NCI-H345 treated with DMSO at 0.1 percent for 48 hours (cell line): ENCODE measurements at regions not wholly inside any gene's neighbourhood (a gene's known extent, or its start where the extent isn't known, plus 50 kb on each side); places are given as distances from the start of the nearest gene placed in this dataset.
A peak's percentile ranks its signal among the peaks of the same experiment; 100 is the strongest.

ENCODE experiments used
- DNase-seq: peaks from one replicate; lab custom pipeline; 2025; ENCODE audit not compliant: unreplicated experiment; lab: John Stamatoyannopoulos, UW

- DNase-seq, result peak; percentile 50
These were observed 209.4 kb downstream of the FOXA2 start for GRCh38 chr20:22374678-22375590.

GRCh38 chr20:22374066-22374465 is 210.3 kb downstream of the FOXA2 start:
- DNase-seq, result peak; percentile 17

DNA sequence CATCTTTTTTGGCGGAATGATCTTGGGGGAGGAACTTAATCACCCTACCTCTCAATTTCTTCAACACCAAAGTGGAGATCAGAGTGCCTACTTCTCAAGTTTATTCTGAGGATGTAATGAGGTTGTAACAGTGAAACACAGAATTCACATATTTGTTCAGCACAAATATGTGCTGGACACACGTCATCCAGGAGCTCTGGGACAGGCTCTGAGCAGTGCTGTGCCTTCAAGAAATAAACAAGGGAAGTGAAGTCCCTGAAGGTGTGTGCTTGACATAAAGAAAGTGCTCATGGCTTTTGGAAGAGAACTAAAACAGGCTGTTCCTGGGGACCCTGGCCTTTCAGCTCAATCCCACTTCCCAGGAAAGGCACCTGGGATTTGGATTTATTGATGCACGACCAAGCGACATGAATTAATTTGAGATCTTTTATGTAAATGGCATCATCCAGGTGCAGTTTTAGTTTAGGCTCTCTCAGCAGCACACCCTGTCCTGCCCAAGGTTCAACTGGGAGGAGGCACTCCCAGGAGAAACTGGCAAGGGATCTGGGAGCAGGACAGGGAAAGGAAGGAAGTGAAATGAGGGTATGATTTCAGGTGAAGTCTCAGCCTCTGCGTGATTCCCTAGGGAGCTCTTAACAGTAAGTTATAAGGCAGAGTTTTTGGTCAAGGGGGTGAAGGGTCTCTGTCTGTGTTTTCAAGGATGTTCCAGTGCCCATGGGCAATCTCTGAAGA is 211.0 kb downstream of the FOXA2 start:
- peak; percentile 24 for DNase-seq

- DNase-seq, result peak; percentile 67
These were observed 212.5 kb downstream of the FOXA2 start for GRCh38 chr20:22371843-22372242.

GRCh38 chr20:22370137-22370536 is 214.2 kb downstream of the FOXA2 start:
- DNase-seq, result no peak

DNA sequence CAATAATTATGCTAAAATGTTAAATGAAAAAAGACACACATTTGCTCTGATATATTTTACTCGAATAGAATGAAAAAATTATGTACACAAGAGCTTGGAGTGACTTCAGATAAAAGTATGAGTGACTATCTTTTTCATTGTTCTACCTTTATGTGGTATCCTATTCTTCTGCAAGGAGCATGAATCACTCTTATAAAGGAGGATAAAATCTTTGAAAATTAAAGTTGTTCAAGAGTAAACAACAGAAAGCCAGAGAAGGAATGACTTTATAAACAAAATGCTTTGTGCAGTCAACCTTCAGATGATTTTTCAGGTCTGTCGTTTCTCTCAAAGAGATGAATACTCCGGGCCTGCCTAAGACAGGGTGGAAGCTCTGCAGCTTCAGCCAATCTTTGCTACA is 215.3 kb downstream of the FOXA2 start:
- no peak for DNase-seq

- DNase-seq, result no peak
These were observed 216.1 kb downstream of the FOXA2 start for GRCh38 chr20:22368235-22368634.

- no peak for DNase-seq
These were observed 217.7 kb downstream of the FOXA2 start for GRCh38 chr20:22366631-22367030.

DNA sequence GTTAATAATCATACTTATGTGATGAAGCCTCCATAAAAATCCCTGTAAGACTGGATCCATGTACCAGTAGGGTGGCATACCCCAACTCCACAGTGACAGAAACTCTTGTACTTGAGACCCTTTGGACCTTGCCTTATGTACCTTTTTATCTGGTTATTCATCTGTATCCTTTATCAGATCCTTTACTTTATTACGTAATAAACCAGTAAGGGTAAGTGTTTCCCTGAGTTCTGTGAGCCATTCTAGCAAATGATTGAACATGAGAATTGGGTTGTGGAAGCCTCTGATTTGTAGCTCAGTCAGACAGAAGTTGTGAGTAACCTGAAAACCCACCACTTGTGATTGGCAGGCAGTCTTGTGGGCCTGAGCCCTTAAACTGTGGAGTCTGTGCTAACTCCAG is 229.7 kb downstream of the FOXA2 start:
- no peak for DNase-seq

GRCh38 chr20:22353586-22353985 is 230.8 kb downstream of the FOXA2 start:
- no peak for DNase-seq

DNA sequence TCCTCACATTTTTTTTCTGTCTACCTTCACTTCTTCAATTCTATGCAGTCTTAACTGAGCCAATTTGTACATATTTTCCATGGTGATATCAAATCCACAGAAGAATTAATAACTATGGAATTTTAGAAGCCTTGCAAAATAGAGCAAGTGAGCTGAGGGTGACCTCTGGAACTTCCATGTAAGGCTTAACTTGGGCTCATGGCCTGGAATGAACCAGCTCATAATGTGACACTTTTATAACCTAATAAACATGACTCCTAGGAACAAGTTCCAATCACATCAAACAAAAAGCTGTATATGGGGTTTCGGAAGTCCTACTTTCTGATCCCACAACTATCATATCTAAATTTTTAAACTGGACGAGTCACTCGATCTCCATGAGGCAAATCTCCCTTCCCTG is 232.4 kb downstream of the FOXA2 start:
- DNase-seq, result no peak

- DNase-seq, result no peak
These were observed 233.7 kb downstream of the FOXA2 start for GRCh38 chr20:22350624-22351023.

GRCh38 chr20:22348010-22348409 is 236.4 kb downstream of the FOXA2 start:
- DNase-seq, result no peak

DNA sequence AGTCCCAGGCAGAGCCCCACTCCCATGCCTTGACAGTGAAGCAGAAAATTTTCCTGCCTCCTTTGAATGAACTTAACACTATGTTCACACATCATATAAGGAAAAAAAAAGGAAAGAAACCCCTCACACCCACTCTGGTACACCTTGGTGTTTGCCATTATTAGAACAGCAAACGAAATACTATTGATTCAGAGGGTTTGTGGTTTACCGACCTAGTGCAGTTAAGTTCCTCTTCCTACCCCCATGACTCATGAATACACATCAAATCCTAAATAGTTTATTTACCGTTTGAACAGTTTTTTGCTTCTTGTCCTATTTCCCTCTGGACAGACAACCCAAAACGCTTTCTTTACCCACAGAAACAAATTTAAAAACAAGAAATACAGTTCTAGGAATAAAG is 237.7 kb downstream of the FOXA2 start:
- DNase-seq, result no peak

- no peak for DNase-seq
These were observed 240.8 kb downstream of the FOXA2 start for GRCh38 chr20:22343612-22344011.

GRCh38 chr20:22342410-22342809 is 242.0 kb downstream of the FOXA2 start:
- no peak for DNase-seq

DNA sequence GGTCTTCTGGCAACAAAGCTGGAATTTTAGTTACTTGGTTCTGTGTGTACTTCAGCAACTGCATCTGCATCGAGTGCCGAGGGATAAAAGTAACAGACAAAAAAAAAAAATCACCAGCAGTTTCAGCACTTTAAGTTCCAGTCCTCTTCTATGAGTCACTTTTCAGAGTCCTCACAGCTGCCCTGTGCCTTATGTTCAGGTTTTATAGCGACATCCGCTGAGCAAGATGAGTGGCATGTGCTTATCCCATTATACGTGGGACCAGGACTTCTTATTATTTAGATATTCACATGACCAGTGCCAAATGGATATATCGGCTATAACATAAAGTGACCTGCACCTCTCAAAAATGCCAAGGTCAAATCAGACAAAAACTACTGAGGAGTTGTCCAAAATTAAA is 242.9 kb downstream of the FOXA2 start:
- DNase-seq, result no peak

DNA sequence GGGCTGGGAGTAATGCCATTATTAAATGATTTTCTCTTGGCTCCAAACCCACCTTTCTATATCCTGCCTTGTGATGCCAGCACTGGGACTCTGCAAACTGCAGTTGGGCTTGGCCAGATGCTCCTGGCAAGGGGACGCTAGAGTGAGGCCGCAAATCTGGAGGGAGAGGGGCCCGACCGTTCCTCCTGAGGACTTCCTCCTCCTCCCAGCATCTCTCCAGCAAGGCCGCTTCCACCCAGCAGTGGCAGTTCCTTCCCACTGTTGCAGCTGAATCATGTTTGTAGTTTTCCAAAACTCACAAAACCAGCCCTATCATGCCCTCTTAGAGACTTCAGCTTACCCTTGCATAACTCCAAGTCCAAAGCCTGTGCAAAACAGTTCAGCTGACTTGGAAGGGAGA is 244.4 kb downstream of the FOXA2 start:
- DNase-seq, result no peak

DNA sequence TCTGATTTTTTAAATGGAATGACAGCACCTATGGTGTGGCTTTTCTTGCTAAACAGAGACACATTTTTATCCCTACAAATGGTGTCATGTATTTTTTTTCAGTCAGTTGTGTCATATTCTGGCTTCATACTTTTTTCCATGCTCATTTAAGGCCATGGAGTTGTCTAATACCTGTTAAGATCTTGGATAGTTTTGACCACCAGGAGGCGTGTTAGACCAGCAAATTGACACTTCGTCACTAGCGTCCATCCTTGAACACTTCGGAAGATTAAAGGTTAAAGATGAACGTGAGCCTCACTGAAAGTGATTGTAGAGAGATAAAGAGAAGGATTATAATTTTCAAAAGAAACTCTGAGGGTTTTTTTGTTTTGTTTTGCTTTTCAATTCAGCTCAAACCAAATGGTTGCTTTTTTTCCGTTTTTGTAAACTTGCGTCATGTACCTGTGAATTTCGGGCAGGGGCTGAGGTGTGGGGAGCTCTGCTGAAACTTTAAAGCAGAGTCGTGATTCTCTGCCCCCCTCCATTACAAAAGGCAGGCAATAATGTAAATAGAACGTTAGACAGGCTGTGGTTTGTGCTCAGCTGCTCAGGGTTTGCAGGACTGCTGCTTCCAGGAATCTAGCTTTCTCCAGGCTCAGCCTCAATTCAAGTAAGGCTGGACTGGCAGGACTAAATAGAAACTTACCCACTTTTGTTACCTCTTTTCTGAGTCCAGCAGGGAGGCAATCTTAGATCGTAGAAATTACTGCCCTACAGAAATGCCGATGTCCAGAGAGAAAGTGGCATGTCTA is 245.1 kb downstream of the FOXA2 start:
- DNase-seq, result peak; percentile 81

GRCh38 chr20:22338140-22338708 is 246.1 kb downstream of the FOXA2 start:
- DNase-seq, result no peak

DNA sequence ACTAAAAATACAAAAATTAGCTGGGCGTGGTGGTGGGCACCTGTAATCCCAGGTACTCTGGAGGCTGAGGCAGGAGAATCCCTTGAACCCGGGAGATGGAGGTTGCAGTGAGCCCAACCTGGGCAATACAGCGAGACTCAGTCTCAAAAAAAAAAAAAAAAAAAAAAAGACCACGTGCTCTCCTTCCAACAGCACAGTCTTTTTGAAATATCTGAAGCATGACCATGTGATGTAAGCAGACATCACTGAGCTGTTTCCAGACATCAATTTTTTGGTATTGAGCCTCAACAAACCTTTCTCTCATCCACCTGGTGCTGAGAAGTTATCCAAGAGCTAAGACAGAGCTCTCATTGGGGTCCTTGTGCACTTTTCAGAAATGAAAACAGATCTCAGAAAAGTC is 249.2 kb downstream of the FOXA2 start:
- DNase-seq, result no peak
